Breast epithelium (tissue), 3 donors: ENCODE measurements at regions not wholly inside any gene's neighbourhood (a gene's known extent, or its start where the extent isn't known, plus 50 kb on each side); places are given as distances from the start of the nearest gene placed in this dataset.

ENCODE experiments used
- POLR2A ChIP-seq: fragments of 450-650 bp; IDR thresholded peaks from one replicate; pipeline ENCODE4 v1.6.1; 2016; ENCODE audit warnings: antibody characterized with exemption, mild to moderate bottlenecking, moderate library complexity
- TF ChIP-seq, protein P1 (sequence below), 3 donors: fragments of 450-650 bp; IDR thresholded peaks; one replicate each; pipeline ENCODE4 v1.5.1; 2016 to 2017; ENCODE audit warnings: antibody characterized with exemption in 3 of 3, mild to moderate bottlenecking in 3 of 3, moderate library complexity in 3 of 3

DNA sequence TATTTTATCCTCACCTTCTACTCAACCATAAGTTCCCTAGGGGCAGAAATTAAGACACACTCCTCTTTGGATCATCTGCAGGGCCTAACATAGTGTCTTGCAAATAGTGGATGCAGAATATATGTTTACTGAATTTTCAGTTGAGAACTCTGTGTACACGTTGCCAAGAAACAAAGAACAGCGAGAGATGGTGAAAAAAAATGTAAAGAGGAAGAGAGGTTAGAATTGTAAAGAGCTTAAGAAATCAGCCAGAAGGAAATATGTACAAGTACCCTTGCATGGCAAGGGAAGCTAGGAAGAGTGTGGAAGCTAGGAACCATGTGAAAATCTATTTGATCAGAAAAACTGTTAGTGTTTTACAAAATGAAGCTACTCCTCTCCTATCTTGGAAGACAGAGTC, 431.0 kb downstream of the SMARCA1 start:
- TF ChIP-seq, protein P1, sequence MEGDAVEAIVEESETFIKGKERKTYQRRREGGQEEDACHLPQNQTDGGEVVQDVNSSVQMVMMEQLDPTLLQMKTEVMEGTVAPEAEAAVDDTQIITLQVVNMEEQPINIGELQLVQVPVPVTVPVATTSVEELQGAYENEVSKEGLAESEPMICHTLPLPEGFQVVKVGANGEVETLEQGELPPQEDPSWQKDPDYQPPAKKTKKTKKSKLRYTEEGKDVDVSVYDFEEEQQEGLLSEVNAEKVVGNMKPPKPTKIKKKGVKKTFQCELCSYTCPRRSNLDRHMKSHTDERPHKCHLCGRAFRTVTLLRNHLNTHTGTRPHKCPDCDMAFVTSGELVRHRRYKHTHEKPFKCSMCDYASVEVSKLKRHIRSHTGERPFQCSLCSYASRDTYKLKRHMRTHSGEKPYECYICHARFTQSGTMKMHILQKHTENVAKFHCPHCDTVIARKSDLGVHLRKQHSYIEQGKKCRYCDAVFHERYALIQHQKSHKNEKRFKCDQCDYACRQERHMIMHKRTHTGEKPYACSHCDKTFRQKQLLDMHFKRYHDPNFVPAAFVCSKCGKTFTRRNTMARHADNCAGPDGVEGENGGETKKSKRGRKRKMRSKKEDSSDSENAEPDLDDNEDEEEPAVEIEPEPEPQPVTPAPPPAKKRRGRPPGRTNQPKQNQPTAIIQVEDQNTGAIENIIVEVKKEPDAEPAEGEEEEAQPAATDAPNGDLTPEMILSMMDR (IDR thresholded peaks at IDR 0.05): no peak
- no peak for TF ChIP-seq POLR2A
